Stimulated activated CD4-positive, alpha-beta T cell treated with anti-CD3 and anti-CD28 coated beads, Interleukin-15, amount 100 ng/mL, for 1 hour (primary cell): ENCODE measurements at regions not wholly inside any gene's neighbourhood (a gene's known extent, or its start where the extent isn't known, plus 50 kb on each side); places are given as distances from the start of the nearest gene placed in this dataset.
"Not testable (repeated sequence)": the region's sequence is repeated elsewhere in the genome, so short reads cannot be mapped to it uniquely, and the experiment has no call there.

Experiments used
- DNase-seq, 2 donors: peaks; one replicate each; pipeline ENCODE4 v3.0.0-alpha.2; 2020; ENCODE audit warnings: low read depth in 1 of 2, low spot score in 1 of 2

GRCh38 chr3:193954752-193955151, 181.2 kb upstream of the HES1 start:
- no peak for DNase-seq

DNA sequence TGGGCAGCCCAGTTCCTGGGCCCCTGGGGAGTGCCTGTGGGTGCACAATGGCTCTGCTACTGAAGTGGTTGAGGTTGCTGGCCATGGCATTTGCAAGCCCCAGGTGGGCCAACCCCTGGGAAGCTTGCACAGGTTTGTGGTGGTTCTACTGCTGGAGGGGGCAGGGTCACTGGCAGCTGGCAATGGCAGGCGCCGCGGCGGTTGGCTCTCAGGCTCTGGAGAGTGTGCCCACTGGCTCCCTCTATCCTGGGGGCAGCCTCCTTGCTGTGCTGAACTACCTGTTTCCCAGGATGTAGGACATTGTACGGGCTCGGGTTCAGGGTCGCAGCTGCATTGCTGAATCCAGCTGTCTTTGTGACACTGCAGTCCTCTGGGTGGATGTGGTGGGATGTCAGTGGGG, 180.2 kb upstream of the HES1 start:
- no peak for DNase-seq

- no peak for DNase-seq
Measured at GRCh38 chr3:193959861-193960260, 176.1 kb upstream of the HES1 start.

DNA sequence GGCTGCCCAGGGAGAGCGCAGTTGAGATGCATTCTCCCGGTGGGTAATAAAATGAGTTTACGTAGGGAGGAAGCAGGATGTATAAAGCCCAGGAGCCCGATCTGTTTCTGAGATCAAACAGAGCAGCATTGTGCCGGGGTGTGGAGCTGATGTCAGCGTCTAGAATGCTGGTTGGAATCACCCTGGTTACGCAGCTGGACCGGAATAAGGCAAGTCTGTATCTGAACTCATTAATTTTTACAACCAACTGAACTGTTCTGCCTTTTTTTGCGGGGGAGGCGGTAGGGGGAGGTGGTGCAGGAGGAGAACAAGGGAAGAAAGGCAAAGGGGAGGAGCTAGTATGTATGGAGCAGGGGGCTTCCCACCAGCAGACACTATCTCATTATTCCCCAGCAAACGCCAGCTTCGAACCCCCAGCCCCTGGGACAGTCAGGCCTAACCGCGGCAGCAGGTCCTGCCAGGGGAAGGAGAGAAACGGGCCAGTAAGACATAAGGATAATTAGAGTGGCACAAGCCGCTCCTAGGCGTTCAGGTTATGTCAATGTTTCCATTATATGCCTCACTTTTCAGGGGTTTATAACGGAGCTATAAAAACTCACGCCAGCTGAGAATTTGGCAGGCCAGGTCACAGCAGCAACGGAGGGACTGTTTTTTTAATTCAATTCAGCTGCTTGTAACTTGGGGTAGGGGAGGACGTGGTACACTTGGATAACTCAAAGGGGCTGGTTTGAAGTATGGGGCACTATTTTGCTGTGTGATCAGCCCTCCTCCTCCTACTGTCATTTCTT, 175.3 kb upstream of the HES1 start:
- no peak for DNase-seq

DNA sequence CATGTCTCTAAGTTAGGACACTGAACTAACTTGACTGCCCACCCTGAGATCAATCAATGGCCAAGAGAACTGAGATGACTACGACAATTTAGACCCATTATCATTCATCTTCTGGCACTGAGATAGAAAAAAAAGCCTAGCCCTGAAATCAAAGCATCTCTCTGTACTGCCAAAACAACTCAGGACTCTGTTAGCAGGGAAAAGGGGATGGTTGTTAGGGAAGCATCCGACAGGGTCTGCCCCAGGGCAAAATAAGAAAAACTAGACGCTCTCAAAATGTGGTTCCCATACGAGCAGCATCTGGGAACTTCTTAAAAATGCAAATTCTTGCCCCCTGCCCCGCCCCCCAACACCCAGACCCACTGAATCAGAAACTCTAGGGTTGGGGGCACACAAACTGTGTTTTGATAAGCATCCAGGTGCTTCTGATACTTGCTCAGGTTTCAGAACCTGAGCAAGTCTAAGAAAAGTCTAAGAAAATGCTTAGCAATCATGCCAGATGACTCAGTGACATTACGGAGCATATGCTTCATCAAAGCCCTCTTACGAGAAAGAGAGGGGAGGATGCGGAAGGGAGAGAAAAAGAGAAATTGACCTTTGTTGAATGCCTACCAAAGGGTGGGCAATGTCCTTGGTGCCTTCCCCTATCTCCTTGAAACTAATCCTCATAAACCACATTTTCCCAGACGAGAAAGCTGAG, 172.8 kb upstream of the HES1 start:
- no peak for DNase-seq

DNA sequence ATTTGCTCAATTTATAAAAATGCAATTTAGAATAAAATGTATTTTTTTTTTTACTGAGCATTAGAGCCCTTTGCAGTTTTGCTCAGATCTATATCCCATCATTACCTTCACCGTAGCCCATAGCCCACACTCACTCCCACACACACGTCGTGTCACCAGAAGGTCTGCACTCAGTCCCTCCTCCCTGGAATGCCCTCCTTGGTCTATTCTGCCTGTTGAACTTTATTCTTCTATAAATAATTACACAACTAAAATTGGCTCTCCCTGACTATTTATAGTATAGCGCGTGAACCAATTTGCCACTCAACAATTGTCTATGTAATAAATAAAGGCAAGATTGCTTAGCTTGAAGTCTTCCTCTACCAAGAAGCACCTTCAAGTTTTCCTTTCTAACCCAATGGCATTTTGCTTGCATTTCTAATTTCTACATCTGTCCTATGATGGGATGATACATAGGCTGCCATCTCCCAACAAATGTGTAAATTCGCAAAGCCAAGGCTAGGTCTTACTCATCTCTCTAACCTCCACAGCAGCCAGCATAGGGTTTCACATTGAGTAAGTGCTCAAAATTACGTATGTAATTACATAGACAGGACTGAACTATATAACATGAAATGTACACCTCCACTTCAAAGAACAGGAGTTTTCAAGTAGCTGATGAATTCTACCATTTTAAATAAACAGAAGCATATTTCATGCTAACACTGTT, 172.0 kb upstream of the HES1 start:
- no peak for DNase-seq

- no peak for DNase-seq
Measured at GRCh38 chr3:193964517-193964880, 171.4 kb upstream of the HES1 start.

DNA sequence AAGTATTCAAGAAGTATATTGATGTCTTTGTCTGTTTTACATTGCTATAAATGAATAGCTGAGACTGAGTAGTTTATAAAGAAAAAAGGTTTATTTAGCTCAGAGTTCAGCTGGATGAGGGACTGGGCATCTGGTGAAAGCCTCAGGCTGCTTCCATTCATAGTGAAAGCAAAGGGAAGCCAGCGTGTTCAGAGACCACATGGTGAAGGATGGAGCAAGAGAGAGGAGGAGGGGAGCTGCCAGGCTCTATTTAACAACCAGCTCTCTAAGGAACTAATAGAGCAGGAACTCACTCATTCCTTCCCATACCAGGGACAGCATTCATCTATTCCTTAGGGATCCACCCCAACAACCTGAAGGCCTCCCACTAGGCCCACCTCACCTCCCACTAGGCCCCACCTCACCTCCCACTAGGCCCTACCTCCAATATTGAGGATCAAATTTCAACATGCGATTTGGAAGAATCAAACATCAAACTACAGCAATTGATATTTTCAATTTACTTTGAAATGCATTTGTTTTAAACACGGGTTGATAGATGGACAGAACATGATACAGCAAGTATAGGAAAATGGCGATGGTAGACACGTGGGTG, 167.5 kb upstream of the HES1 start:
- no peak for DNase-seq

DNA sequence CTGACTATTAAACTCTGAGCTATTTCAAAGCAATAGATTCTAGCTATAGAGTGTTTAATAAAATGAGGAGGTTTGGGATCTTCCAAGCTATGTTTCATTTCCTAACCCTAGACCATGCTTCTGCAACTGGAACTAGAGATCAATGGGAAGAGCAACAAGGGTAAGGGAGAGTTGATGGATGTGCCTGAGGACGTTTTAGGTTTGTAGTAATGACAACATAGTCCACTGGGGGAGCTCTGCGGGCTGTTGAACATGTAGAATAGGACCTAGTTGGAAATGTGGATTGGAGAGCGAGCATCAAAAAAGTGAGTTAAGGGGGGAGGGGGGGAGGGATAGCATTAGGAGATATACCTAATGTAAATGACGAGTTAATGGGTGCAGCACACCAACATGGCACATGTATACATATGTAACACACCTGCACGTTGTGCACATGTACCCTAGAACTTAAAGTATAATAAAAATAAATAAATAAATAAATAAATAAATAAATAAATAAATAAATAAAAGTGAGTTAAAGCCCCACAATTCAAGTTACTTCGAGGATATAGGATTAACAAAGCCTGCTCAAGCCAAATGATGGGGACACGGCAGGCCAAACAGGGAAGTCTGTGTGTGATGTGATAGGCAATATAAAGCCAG, 165.7 kb upstream of the HES1 start:
- DNase-seq: not testable (repeated sequence)

GRCh38 chr3:193970773-193971206, 165.2 kb upstream of the HES1 start:
- DNase-seq: no peak

DNA sequence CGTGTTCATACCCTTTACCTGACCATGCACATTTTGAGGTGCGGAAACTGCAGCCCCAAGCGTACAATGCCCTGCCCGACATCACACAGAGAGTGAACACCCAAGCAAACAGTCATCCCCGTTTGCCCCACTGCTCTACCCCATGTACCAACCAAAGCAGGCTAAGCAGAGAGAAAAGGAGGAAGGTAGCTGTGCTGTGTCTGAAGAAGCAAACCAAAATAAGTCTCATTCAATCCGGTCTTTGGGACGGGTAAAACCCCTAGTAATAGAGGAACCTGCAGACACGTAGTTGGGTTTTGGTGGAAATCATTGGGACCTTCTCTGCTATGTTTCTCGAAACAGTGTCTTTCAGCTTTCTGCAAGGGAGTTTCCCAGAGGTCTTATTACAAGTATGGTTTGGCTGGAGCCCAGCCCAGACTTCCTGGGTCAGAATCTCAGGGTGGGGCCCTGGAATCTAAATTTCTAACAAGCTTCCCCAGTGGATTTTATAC, 164.6 kb upstream of the HES1 start:
- no peak for DNase-seq

- DNase-seq: no peak
Measured at GRCh38 chr3:193971966-193972365, 164.0 kb upstream of the HES1 start.

DNA sequence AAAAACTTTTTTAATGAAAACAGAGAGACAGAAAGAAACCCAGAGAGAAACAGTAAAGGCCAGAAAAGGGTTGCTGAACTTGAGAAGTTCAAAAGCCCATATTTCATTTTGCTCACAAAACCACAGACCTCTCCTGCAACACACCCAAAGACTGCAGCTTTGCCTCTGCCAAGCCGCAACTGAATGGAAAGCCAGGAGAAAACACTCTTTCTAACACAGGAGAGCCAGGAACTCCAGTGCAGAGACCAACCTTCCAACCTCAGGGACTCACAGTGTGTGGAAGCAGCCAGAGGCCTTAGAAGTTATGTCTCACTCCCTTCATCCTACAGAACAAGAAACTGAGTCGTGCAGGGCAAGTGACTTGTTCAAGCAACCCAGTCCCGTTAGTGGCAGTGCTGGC, 163.1 kb upstream of the HES1 start:
- DNase-seq: no peak

GRCh38 chr3:193974191-193974652, 161.7 kb upstream of the HES1 start:
- DNase-seq: no peak

GRCh38 chr3:193974671-193975535, 161.0 kb upstream of the HES1 start:
- DNase-seq: no peak

- no peak for DNase-seq
Measured at GRCh38 chr3:193977622-193978021, 158.3 kb upstream of the HES1 start.

GRCh38 chr3:193978030-193978429, 157.9 kb upstream of the HES1 start:
- no peak for DNase-seq

GRCh38 chr3:193978486-193978885, 157.5 kb upstream of the HES1 start:
- DNase-seq: no peak

- DNase-seq: no peak
Measured at GRCh38 chr3:193980326-193980725, 155.6 kb upstream of the HES1 start.

GRCh38 chr3:193980905-193981304, 155.0 kb upstream of the HES1 start:
- DNase-seq: no peak
